GM12872 (cell line): ENCODE measurements at regions not wholly inside any gene's neighbourhood (a gene's known extent, or its start where the extent isn't known, plus 50 kb on each side); places are given as distances from the start of the nearest gene placed in this dataset.

Experiments used
- TF ChIP-seq, protein P1 (sequence below): IDR thresholded peaks from 3 replicates; pipeline ENCODE4 v1.5.1; 2011; ENCODE audit warnings: low read depth, mild to moderate bottlenecking, low read length, moderate library complexity; ENCODE audit not compliant: insufficient read depth

DNA sequence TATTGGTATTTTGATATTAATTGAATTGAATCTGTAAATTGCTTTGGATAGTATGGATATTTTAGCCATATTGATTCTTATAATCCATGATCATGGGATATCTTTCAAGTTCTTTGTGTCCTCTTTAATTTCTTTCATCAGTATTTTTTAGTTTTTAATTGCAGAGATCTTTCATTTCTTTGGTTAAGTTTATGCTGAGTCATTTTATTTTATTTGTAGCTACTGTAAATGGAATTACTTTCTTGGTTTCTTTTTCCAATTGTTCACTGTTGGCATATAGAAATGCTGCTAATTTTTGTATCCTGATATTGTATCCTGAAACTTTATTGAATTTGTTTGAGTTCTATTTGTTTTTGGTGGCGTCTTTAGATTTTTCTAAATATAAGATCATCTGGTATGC lies 79.5 kb upstream of the DSEL start:
- TF ChIP-seq, protein P1, sequence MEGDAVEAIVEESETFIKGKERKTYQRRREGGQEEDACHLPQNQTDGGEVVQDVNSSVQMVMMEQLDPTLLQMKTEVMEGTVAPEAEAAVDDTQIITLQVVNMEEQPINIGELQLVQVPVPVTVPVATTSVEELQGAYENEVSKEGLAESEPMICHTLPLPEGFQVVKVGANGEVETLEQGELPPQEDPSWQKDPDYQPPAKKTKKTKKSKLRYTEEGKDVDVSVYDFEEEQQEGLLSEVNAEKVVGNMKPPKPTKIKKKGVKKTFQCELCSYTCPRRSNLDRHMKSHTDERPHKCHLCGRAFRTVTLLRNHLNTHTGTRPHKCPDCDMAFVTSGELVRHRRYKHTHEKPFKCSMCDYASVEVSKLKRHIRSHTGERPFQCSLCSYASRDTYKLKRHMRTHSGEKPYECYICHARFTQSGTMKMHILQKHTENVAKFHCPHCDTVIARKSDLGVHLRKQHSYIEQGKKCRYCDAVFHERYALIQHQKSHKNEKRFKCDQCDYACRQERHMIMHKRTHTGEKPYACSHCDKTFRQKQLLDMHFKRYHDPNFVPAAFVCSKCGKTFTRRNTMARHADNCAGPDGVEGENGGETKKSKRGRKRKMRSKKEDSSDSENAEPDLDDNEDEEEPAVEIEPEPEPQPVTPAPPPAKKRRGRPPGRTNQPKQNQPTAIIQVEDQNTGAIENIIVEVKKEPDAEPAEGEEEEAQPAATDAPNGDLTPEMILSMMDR: no peak

DNA sequence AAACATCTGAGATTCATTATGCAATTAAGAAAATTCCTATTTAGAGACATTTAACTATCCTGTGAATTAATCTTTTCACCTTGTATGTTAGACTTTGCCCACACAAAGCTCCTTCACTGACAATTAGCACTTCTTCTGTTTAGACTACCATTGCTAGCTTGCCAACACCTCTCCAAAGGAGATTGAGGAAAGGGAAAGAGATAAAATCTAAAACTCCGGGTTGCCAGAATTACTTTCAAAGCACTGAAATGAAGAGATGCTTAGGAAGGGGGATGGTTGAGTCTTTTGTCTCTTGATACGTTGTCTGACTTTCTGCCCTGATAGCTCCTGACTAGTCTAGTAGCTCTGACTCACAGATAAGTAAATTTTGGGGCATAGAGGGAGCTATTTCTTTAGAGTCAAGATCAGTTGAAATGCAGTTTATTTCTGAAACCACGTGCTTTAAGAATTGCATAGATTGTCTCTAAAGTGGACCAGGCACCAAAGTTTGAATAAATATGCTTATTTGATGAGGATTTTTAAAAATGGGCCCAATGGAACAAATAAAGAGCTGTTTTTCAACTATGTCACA lies 74.1 kb upstream of the DSEL start:
- TF ChIP-seq, protein P1: no peak

DNA sequence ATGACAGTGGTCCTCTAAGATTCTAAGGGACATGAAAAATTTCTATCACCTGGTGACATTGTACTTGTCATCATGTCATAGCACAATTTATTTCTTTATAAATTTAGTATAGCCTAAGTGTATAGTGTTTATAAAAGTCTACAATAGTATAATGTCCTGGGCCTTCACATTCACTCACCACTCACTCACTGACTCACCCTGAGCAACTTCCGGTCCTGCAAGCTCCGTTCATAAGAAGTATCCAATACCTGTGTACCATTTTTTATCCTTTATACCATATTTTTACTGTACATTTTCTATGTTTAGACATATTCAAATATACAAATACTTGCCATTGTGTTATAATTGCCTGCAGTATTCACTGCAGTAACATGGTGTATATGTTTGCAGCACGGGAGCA lies 72.8 kb upstream of the DSEL start:
- TF ChIP-seq, protein P1: no peak

DNA sequence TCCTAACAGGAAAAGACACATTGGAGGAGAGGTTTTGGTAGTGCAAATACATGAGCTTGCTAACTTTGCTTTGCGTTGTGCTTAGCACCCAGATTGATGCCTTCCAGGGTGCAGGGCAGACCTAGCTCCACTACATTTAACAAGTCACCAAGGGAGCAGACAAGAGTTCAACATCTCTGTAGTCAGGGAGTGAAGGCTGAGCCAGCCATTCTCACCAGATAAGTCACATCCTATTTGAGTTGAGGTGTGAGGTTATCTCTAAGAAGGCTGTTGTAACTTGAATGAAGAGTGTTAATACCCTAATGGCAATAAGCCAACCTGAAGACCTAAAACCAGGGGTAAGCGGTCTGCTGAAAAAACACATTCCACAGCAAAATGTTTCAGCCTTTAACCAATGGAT lies 69.6 kb upstream of the DSEL start:
- TF ChIP-seq, protein P1: no peak

DNA sequence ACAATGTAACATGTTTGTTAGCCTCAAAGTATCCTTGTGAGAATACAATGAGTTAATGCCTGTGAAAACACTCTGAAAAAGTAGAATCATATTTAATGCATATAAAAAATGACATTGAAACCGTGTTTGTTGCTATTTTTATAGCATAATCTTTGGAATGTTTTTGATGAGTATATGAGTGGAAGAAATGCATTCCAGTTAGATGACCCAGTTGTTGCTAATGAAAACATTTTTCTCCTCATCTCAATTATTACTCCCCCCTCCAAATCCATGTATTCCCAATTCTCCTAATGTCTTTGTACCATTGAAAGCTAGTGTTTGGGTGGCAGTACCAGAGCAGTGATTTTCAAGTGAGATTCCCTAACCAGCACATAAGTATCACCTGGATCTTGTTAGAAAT lies 67.1 kb upstream of the DSEL start:
- TF ChIP-seq, protein P1: no peak

DNA sequence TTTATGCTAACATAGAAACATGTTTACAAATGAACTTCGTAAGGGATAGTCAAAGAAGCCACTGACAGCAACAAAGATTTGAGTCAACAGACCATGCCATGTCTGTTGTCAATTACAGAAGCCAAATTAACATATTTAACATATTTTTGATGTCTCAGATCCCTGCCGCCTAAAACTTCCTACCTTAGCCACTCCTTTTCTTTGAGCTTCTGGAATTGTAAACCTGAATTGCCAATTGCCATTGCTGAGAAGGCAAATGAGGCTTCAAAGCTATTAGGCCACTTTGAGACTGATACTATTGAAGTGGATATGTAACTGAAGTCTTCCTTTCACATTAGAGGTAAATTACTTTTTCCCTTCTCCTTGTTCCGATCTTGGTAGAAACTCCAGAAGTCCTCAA lies 66.0 kb upstream of the DSEL start:
- TF ChIP-seq, protein P1: no peak

DNA sequence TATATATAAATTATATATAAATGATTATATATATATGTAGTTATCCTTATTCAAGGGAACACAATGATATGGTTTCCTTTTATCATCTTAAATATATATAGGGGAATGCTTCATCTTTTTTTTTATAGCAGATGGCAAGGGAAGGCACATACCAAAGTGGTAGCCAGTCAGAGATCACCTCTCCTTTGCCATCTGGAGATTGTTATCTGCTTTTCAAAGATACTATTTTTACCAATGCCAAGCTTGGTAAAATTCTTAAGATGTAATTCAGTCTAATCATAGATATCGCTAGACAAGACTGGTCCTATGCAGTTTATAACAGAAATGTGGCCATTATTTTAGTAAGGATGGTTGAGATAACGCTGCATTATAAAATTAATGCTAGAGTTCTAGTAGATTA lies 64.7 kb upstream of the DSEL start:
- TF ChIP-seq, protein P1: no peak
